Transverse colon (tissue), 4 donors: ENCODE measurements at regions not wholly inside any gene's neighbourhood (a gene's known extent, or its start where the extent isn't known, plus 50 kb on each side); places are given as distances from the start of the nearest gene placed in this dataset.

Source experiments
- POLR2A ChIP-seq: fragments of 450-650 bp; IDR thresholded peaks from one replicate; pipeline ENCODE4 v1.6.1; 2016; ENCODE audit warnings: antibody characterized with exemption, mild to moderate bottlenecking, moderate library complexity
- POLR2AphosphoS5 ChIP-seq, 3 donors: sonication (generic); formaldehyde crosslinking; IDR thresholded peaks; one replicate each; pipeline ENCODE4 v1.6.1; 2016; ENCODE audit warnings: antibody characterized with exemption in 3 of 3
- TF ChIP-seq, protein P1 (sequence below), 5 experiments: fragments of 200-600 bp in 3 of 5; fragments of 450-650 bp in 2 of 5; sonication (generic) in 3 of 5; IDR thresholded peaks; 1 replicate in 2 of 5; 2 replicates in 3 of 5; pipeline ENCODE4 v1.5.1; 2016 to 2017; ENCODE audit warnings: antibody characterized with exemption in 5 of 5, inconsistent platforms in 3 of 5, mild to moderate bottlenecking in 2 of 5, moderate library complexity in 1 of 5

DNA sequence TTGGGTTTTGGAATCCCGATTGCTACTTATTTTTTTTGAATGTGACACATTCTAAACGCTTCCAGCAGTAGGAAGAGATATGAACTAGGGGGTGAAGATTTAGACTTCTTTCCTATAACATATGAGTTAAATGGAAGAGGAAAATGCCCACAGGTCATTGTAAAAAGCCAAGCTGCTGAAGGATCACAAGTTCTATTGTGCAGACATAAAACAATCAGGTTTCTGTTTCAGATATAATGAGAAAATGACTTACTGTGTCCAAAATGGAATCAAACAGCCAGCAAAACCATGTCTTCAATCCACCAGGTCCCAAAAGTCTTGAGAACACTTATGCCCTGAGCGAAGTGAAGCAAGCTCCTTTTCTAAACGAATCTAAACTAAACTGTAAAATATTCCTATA, 157.0 kb upstream of the SOX9 start:
- TF ChIP-seq, protein P1, sequence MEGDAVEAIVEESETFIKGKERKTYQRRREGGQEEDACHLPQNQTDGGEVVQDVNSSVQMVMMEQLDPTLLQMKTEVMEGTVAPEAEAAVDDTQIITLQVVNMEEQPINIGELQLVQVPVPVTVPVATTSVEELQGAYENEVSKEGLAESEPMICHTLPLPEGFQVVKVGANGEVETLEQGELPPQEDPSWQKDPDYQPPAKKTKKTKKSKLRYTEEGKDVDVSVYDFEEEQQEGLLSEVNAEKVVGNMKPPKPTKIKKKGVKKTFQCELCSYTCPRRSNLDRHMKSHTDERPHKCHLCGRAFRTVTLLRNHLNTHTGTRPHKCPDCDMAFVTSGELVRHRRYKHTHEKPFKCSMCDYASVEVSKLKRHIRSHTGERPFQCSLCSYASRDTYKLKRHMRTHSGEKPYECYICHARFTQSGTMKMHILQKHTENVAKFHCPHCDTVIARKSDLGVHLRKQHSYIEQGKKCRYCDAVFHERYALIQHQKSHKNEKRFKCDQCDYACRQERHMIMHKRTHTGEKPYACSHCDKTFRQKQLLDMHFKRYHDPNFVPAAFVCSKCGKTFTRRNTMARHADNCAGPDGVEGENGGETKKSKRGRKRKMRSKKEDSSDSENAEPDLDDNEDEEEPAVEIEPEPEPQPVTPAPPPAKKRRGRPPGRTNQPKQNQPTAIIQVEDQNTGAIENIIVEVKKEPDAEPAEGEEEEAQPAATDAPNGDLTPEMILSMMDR (IDR thresholded peaks at IDR 0.05), result no peak
- TF ChIP-seq POLR2AphosphoS5 (IDR thresholded peaks at IDR 0.05) (no peak), POLR2A (no peak)
